GM21447 (cell line): ENCODE measurements at regions not wholly inside any gene's neighbourhood (a gene's known extent, or its start where the extent isn't known, plus 50 kb on each side); places are given as distances from the start of the nearest gene placed in this dataset.

Experiments
- ATAC-seq: cut with Tn5 transposase; IDR thresholded peaks from one replicate; pipeline ENCODE4 v1.9.1; 2021; ENCODE audit not compliant: unreplicated experiment

GRCh38 chr6:43838276-43839036, 68.4 kb downstream of the VEGFA start:
- ATAC-seq: no peak

- no peak for ATAC-seq
Observed at GRCh38 chr6:43837507-43837906, 67.5 kb downstream of the VEGFA start.

GRCh38 chr6:43836507-43837240, 66.7 kb downstream of the VEGFA start:
- no peak for ATAC-seq
